ENCODE measurements at regions not wholly inside any gene's neighbourhood (a gene's known extent, or its start where the extent isn't known, plus 50 kb on each side); places are given as distances from the start of the nearest gene placed in this dataset.

GRCh38 chr4:145277011-145277410, 96.6 kb upstream of the OTUD4 start:
- TF ChIP-seq CTCF (conservative IDR thresholded peaks at IDR 0.05; ENCODE audit: low read length): no peak
- no peak for TF ChIP-seq EZH2phosphoT487 (IDR thresholded peaks at IDR 0.05; ENCODE audit: borderline replicate concordance)
- Histone ChIP-seq H3K9me3 (ENCODE audit: insufficient read depth, low read depth, low read length) (no peaks in the 10 kb centered on the region), H3K27me3 (ENCODE audit: insufficient read depth, low read length, poor library complexity, severe bottlenecking) (no peaks in the 10 kb centered on the region), H3K4me3 (ENCODE audit: low read length, poor library complexity, severe bottlenecking) (no peak overlapping the region), H3F3A (ENCODE audit: low read depth) (no peaks in the 10 kb centered on the region), H3K9me2 (replicated peaks; ENCODE audit: low read depth, low read length) (no peaks in the 10 kb centered on the region), H3K36me3 (ENCODE audit: insufficient read depth, low read length) (no peaks in the 10 kb centered on the region), H4K20me1 (ENCODE audit: insufficient read depth, low read length, poor library complexity, severe bottlenecking) (no peaks in the 10 kb centered on the region), H2AFZ (ENCODE audit: low read length) (no peak overlapping the region), H3K4me1 (ENCODE audit: insufficient read depth, low read length, poor library complexity, severe bottlenecking) (no peaks in the 10 kb centered on the region), H3K4me2 (ENCODE audit: low read depth, low read length, poor library complexity, severe bottlenecking) (no peak overlapping the region), H3K9ac (ENCODE audit: low read depth, low read length, poor library complexity, severe bottlenecking) (no peak overlapping the region), H3K79me2 (ENCODE audit: insufficient read depth, low read length) (no peaks in the 10 kb centered on the region)

- no peaks in the 10 kb centered on the region for H3K4me1 ChIP-seq (ENCODE audit: insufficient read depth, low read length, poor library complexity, severe bottlenecking)
- no peak overlapping the region for H2AFZ ChIP-seq (ENCODE audit: low read length)
- H3K4me2 ChIP-seq (ENCODE audit: low read depth, low read length, poor library complexity, severe bottlenecking): no peak overlapping the region
- H3K9me2 ChIP-seq (replicated peaks; ENCODE audit: low read depth, low read length): no peaks in the 10 kb centered on the region
- H3K36me3 ChIP-seq (ENCODE audit: insufficient read depth, low read length): no peaks in the 10 kb centered on the region
- no peaks in the 10 kb centered on the region for H3K79me2 ChIP-seq (ENCODE audit: insufficient read depth, low read length)
- H3K9me3 ChIP-seq (ENCODE audit: insufficient read depth, low read depth, low read length): no peaks in the 10 kb centered on the region
- no peak overlapping the region for H3K9ac ChIP-seq (ENCODE audit: low read depth, low read length, poor library complexity, severe bottlenecking)
- H3F3A ChIP-seq (ENCODE audit: low read depth): no peaks in the 10 kb centered on the region
- no peak overlapping the region for H3K4me3 ChIP-seq (ENCODE audit: low read length, poor library complexity, severe bottlenecking)
- H3K27me3 ChIP-seq (ENCODE audit: insufficient read depth, low read length, poor library complexity, severe bottlenecking): no peaks in the 10 kb centered on the region
- TF ChIP-seq CTCF (conservative IDR thresholded peaks at IDR 0.05; ENCODE audit: low read length): no peak
- no peak for TF ChIP-seq EZH2phosphoT487 (IDR thresholded peaks at IDR 0.05; ENCODE audit: borderline replicate concordance)
- no peaks in the 10 kb centered on the region for H4K20me1 ChIP-seq (ENCODE audit: insufficient read depth, low read length, poor library complexity, severe bottlenecking)
Measured at GRCh38 chr4:145276050-145276449, 95.7 kb upstream of the OTUD4 start.

GRCh38 chr4:145271194-145271593, 90.8 kb upstream of the OTUD4 start:
- Histone ChIP-seq H3K4me2 (ENCODE audit: low read depth, low read length, poor library complexity, severe bottlenecking) (no peak overlapping the region), H3K9me3 (ENCODE audit: insufficient read depth, low read depth, low read length) (no peaks in the 10 kb centered on the region), H3K4me3 (ENCODE audit: low read length, poor library complexity, severe bottlenecking) (no peak overlapping the region)

More at GRCh38 chr4:145271194-145271593, 90.8 kb upstream of the OTUD4 start:
- Histone ChIP-seq H3K9me2 (replicated peaks; ENCODE audit: low read depth, low read length) (no peaks in the 10 kb centered on the region), H3K9ac (ENCODE audit: low read depth, low read length, poor library complexity, severe bottlenecking) (no peak overlapping the region), H4K20me1 (ENCODE audit: insufficient read depth, low read length, poor library complexity, severe bottlenecking) (no peaks in the 10 kb centered on the region), H3K79me2 (ENCODE audit: insufficient read depth, low read length) (no peaks in the 10 kb centered on the region), H3K4me1 (ENCODE audit: insufficient read depth, low read length, poor library complexity, severe bottlenecking) (no peaks in the 10 kb centered on the region), H3K27me3 (ENCODE audit: insufficient read depth, low read length, poor library complexity, severe bottlenecking) (no peaks in the 10 kb centered on the region), H3F3A (ENCODE audit: low read depth) (no peaks in the 10 kb centered on the region), H2AFZ (ENCODE audit: low read length) (no peak overlapping the region), H3K36me3 (ENCODE audit: insufficient read depth, low read length) (no peaks in the 10 kb centered on the region)
- no peak for TF ChIP-seq CTCF (conservative IDR thresholded peaks at IDR 0.05; ENCODE audit: low read length)
- no peak for TF ChIP-seq EZH2phosphoT487 (IDR thresholded peaks at IDR 0.05; ENCODE audit: borderline replicate concordance)
